GM23338 (cell line): ENCODE measurements at regions not wholly inside any gene's neighbourhood (a gene's known extent, or its start where the extent isn't known, plus 50 kb on each side); places are given as distances from the start of the nearest gene placed in this dataset. TPM values are rescaled to one million over a fixed set of nuclear protein-coding genes. Genes with fewer than 3 reads are reported as not detected.

Source experiments
- microRNA-seq: library from miRNA; unstranded; fragments of <30 nt; microRNA quantifications from one replicate; pipeline ENCODE4, GENCODE V29; 2017
- small RNA-seq: library from RNA; depleted of rRNA; stranded (forward); fragments of <200 nt; gene quantifications from one replicate; pipeline ENCODE3, GENCODE V24; 2014; ENCODE audit warnings: low replicate concordance

Small RNAs in the stretch of these regions (microRNA-seq; reads per million reads assigned to microRNA genes)
- not detected for gene MIR5093

Small RNAs in the stretch of these regions (small RNA-seq; reads per million reads assigned to genes)
- gene COX6CP16 (not detected), gene MIR5093 (not detected)
